Hepatic stellate cell (primary cell): ENCODE measurements at regions not wholly inside any gene's neighbourhood (a gene's known extent, or its start where the extent isn't known, plus 50 kb on each side); places are given as distances from the start of the nearest gene placed in this dataset.

Source experiments
- DNase-seq: peaks from one replicate; pipeline ENCODE4 v3.0.0; 2011; ENCODE audit warnings: low spot score

GRCh38 chr5:28516722-28517121 is 1478.3 kb upstream of the CDH9 start:
- no peak for DNase-seq

GRCh38 chr5:28512648-28513047 is 1474.3 kb upstream of the CDH9 start:
- DNase-seq: no peak

- DNase-seq: no peak
Measured at GRCh38 chr5:28505121-28505520, 1466.7 kb upstream of the CDH9 start.

GRCh38 chr5:28500511-28500910 is 1462.1 kb upstream of the CDH9 start:
- no peak for DNase-seq

DNA sequence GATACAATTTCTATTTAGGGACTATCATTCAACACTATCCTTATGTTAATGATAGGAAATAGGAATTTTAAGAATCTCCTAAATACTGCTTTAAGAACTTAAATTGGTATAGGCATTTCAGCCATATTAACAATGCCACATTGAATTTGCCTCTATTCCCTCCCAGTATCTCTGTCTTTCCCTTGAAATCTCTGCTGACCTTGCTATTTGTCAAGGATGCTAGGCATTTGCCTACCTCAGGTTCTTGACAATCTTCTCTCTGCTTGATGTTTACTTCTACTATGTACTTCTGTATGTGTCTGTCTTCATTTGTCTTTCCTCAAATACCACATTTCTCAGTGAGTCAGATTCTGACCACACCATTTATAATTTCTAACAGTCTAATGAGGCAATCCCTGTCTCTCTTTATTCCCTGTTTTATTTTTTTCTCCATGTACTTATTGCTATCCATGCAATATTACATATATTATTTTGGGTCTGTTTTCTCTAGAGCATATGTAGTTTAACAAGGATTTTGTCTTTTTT is 1461.4 kb upstream of the CDH9 start:
- no peak for DNase-seq

DNA sequence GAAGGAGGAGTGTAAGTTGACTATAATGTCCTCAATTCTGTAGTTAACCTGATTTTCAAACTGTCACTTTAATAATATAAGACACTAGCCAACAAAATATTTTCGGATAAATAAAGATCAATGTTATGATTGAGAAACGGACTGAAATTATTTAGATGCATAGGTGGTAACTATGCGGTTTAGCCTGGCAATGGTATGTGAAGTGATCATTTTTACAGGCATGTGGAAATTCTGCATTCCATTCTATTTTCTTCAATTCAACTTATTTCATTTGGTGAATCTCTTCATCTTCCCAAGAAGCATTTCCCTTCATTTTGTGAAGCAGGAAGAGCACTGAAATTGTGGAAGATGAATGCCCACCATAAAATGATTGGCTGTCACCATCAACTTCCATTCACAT is 1457.5 kb upstream of the CDH9 start:
- DNase-seq: no peak

- no peak for DNase-seq
Measured at GRCh38 chr5:28493456-28493855, 1455.1 kb upstream of the CDH9 start.

GRCh38 chr5:28488752-28489151 is 1450.4 kb upstream of the CDH9 start:
- no peak for DNase-seq

DNA sequence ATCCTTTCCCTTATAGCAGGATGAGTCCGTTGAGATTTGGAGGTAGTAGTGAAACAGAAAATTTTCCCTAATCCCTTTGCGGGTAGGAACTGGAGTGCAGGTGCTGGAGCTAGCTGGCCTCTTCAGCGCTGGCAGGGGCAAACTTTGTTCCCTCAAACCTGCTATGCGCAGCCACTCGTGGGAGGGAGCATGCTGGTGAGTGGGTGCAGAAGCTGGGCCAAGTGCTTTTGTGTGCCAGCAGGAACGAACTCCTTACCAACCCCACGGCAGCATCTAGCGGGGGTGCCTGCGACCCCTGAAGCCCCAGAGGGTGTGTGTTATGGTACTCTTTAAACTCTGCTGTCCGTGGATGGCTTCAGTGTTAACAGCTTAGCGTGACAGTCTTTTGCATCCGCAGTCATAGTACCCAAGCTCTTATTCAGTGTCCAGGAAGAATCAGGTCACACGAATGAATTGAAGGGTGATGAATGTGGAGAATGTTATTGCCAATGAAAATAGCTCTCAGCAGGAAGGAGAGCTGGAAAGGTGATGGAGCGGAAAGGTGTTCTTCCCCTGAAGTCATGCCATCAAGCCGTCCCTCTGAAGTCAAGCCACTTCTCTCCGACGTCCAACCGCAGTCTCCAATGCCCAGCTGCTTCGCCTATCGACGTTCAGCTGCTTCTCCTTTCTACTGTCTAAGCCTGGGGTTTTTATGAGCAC is 1445.1 kb upstream of the CDH9 start:
- no peak for DNase-seq

DNA sequence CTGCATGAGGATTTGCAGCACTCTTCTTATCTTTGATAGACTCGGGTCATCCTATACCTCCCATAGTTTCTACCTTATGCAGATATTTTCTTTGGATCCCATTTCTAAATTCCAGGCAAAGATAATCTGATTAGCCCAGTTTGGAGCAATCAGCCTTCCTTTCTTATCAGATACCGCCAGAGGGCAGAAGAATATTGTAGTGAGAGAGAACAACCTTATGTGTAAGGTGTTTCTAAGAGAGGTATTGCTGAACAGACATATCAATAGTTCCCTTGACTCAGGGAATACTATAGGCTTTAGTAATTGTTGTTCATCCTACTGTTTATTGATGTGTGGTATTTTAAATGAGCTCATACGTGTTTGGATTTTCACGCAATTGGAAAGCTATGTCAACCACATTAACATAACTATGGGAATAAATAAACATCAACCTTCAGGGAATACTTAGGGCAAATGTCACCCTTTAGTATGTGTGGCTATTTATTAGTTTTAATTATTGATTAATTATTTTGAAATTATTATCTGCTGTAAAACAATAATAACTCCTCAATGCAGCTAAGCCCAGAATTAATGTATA is 1435.2 kb upstream of the CDH9 start:
- DNase-seq: no peak

- DNase-seq: no peak
Measured at GRCh38 chr5:28468166-28468565, 1429.8 kb upstream of the CDH9 start.

- DNase-seq: no peak
Measured at GRCh38 chr5:28463728-28464127, 1425.3 kb upstream of the CDH9 start.

GRCh38 chr5:28451483-28451882 is 1413.1 kb upstream of the CDH9 start:
- no peak for DNase-seq

DNA sequence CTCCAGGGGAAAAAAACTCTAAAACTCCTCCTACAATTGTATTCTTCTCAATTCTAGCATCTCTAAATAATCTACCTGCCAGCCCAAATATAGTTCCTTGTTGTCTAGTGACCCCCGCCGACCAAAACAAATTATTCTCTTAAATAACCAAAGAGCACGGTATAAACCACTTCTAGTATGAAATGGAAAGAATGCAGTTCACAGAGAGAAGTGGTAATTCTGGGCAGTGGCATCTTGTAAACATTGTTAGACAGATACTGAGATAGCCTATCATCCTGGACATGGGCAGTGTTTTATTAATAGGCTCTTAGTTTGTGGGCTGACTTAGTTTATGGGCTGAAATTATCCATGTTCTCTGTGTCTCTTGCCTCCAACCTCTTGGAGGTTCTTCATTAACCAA is 1412.6 kb upstream of the CDH9 start:
- no peak for DNase-seq

- DNase-seq: no peak
Measured at GRCh38 chr5:28448791-28449190, 1410.4 kb upstream of the CDH9 start.

DNA sequence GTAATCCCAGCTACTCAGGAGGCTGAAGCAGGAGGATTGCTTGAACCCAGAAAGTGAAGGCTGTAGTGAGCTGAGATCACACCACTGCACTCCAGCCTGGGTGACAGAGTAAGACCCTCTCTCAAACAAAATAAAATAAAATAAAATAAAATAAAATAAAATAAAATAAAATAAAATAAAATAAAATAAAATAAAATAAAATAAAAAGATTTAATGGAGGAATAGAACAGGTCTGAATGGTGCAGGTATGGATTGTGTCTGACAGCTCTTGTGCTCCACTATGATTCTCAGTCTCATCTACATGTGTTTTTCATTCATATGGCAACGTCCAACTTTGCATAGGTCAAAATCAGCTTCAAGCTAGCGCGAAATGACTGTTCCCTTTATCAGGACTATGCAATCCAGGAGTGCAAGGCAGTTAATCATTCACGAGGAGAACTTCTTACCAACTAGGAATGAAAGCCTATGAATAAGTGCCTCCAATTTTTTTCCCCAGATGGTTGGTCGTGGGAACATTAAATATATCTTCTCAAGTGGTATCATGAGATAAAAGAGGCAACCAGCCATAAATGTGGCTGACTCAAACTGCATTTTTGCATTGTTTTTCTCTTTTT is 1392.3 kb upstream of the CDH9 start:
- DNase-seq: no peak

GRCh38 chr5:28421141-28421540 is 1382.8 kb upstream of the CDH9 start:
- no peak for DNase-seq

DNA sequence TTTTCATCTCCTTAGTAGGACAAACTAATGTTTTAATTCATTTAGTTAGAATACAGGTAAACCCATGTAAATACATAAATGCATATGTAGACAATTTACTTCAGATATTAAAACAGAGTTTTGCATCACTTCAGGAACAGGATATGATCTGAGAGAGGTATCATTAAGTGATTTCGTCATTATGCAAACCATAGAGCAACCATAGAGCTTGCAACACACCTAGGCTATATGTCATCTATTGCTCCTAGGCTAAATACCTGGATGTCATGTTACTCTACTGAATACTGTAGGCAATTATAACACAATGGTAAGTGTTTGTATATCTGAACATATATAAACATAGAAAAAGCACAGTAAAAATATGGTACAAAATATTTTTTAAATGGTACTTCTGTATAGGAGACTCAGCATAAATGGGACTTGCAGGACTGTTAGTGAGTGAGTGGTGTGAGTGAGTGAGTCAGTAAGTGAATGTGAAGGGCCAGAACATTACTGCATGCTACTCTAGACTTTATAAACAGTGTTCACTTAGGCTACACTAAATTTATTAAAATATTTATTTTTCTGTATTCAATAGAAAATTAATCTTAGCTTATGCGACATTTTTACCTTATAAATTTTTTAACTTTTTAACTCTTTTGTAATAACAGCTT is 1377.5 kb upstream of the CDH9 start:
- no peak for DNase-seq

- DNase-seq: no peak
Measured at GRCh38 chr5:28414619-28415018, 1376.2 kb upstream of the CDH9 start.

- no peak for DNase-seq
Measured at GRCh38 chr5:28408651-28409050, 1370.3 kb upstream of the CDH9 start.

GRCh38 chr5:28408186-28408585 is 1369.8 kb upstream of the CDH9 start:
- DNase-seq: no peak

DNA sequence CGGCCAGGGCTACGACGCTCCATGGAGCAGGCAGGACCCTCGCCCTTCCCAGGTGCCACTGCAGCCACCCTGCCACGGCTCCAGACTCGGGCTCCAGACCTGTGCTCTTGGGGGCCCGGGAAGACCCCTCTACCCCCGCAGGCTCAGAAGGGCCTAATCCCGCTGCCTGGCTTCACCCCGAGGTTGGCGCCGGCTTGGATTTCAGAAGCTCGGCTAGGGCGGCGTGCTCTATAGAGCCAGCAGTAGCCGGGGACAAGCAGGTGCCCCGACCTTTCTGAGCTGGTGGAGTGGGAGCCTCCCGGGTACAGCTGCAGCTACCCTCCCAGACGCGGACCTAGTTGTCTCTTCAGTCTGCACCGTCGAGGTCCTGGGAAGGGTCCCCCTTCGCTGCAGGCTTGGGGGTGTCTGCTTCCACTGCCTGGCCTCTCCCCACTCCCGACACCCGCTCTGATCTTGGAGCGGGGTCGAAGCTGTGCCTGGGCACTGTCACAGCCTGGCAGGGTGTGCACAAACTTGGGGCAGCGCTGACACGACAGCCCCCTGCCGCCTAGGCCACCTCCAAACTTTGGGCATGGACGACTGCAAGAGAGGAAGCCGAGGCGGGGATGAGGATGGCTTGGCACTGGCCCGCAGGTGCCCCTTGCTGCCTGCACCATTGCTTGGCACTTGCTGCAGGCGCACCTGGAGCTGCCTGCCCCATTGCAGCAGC is 1366.1 kb upstream of the CDH9 start:
- DNase-seq: no peak
